ENCODE measurements at regions not wholly inside any gene's neighbourhood (a gene's known extent, or its start where the extent isn't known, plus 50 kb on each side); places are given as distances from the start of the nearest gene placed in this dataset.
A peak's percentile ranks its signal among the peaks of the same experiment; 100 is the strongest.

DNA sequence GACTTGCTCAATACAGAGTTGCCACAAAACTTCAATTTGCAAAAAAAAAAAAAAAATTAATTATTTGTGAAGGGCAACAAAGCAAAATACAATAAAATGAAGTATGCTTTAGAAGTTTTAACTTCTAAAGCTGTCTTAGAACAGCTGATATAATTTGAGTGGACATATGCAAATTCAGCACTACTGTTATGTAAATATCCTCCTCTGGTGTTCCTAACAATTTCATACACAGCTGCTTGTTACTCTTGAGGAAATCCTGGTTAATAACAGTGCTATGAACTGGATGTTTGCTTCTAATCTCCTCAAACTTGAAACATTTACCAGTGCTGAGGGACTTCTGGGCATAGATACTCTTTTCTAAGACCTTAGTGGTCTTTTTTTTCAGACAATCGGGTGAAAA, 69.6 kb upstream of the COL24A1 start:
- Histone ChIP-seq H3K36me3 (no peaks in the 10 kb centered on the region), H3K4me3 (no peak overlapping the region), H3K27ac (no peak overlapping the region), H3K27me3 (replicated peaks; ENCODE audit: insufficient read depth) (no peaks in the 10 kb centered on the region), H3K9me3 (no peaks in the 10 kb centered on the region), H3K4me1 (ENCODE audit: control insufficient read depth in 1 of 2, low read depth in 2 of 2) (peaks cover 2 to 17% of the 10 kb centered on the region in 2 donors)
- TF ChIP-seq, protein P1, sequence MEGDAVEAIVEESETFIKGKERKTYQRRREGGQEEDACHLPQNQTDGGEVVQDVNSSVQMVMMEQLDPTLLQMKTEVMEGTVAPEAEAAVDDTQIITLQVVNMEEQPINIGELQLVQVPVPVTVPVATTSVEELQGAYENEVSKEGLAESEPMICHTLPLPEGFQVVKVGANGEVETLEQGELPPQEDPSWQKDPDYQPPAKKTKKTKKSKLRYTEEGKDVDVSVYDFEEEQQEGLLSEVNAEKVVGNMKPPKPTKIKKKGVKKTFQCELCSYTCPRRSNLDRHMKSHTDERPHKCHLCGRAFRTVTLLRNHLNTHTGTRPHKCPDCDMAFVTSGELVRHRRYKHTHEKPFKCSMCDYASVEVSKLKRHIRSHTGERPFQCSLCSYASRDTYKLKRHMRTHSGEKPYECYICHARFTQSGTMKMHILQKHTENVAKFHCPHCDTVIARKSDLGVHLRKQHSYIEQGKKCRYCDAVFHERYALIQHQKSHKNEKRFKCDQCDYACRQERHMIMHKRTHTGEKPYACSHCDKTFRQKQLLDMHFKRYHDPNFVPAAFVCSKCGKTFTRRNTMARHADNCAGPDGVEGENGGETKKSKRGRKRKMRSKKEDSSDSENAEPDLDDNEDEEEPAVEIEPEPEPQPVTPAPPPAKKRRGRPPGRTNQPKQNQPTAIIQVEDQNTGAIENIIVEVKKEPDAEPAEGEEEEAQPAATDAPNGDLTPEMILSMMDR (IDR thresholded peaks at IDR 0.05), result no peak
- no peak for ATAC-seq (ENCODE audit: insufficient number of reproducible peaks, low FRiP score, low read depth)
- DNase-seq (ENCODE audit: low spot score), result no peak

DNA sequence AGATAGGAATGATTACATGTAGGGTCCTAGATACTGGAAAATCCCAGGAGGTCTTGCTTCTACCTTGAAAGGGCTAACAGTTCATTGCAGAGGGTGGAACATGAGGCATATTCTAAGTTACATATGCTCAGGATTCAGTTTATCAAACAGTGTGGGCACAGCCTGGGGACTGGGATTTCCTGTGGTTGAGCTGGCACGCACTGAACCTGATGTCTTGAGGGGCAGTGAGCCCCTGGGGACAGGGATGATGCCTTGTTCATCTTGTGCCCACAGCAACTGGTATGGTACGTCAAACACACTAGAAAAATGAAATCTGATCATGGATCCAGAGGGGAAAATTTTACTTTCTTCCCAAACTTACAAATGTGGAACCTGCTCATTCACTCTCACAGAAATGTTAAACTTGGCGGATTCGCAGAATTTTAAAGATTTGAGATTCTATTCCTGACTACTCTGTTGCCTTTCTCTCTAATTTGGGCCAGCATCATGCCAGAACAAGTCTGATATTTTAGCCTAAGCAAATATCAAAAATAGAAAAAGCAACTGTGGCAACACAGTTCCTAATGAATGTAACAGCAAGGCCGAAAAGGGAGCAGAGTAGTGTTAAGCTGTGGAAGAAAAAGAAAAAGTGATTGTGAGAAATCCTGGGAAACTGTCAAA, 68.2 kb upstream of the COL24A1 start:
- H3K27me3 ChIP-seq (replicated peaks; ENCODE audit: insufficient read depth), result no peaks in the 10 kb centered on the region
- no peaks in the 10 kb centered on the region for H3K36me3 ChIP-seq
- peaks cover 2 to 17% of the 10 kb centered on the region in 2 donors for H3K4me1 ChIP-seq (ENCODE audit: control insufficient read depth in 1 of 2, low read depth in 2 of 2)
- no peak overlapping the region for H3K4me3 ChIP-seq
- peak overlapping the region; percentile 23 to 28 for H3K27ac ChIP-seq
- ATAC-seq (ENCODE audit: insufficient number of reproducible peaks, low FRiP score, low read depth), result no peak
- no peaks in the 10 kb centered on the region for H3K9me3 ChIP-seq
- no peak for DNase-seq (ENCODE audit: low spot score)
- TF ChIP-seq, protein P1 (IDR thresholded peaks at IDR 0.05), result no peak

DNA sequence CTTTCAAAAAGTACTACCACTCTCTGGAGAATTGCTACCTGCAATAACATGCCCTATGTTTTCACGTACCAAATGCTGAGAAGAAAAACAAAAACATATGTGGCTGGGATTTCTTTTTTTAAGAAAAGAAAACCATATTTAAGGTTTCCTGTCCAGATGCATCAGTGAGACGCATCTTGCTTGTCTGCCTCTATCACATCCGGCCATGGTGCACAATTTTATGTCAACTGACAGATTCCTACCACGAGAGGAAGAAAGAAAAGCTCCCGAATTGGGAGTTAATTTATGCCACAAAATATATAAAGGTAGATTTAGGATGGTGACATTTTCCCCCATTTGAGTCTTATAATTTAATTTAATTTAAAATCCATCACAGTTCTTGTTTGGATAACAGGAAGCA, 62.3 kb upstream of the COL24A1 start:
- Histone ChIP-seq H3K9me3 (no peaks in the 10 kb centered on the region), H3K27me3 (replicated peaks; ENCODE audit: insufficient read depth) (no peaks in the 10 kb centered on the region), H3K36me3 (no peaks in the 10 kb centered on the region), H3K27ac (no peak overlapping the region), H3K4me3 (no peak overlapping the region), H3K4me1 (ENCODE audit: control insufficient read depth in 1 of 2, low read depth in 2 of 2) (no peaks in the 10 kb centered on the region)
- no peak for ATAC-seq (ENCODE audit: insufficient number of reproducible peaks, low FRiP score, low read depth)
- DNase-seq (ENCODE audit: low spot score), result no peak
- TF ChIP-seq, protein P1 (IDR thresholded peaks at IDR 0.05), result no peak

DNA sequence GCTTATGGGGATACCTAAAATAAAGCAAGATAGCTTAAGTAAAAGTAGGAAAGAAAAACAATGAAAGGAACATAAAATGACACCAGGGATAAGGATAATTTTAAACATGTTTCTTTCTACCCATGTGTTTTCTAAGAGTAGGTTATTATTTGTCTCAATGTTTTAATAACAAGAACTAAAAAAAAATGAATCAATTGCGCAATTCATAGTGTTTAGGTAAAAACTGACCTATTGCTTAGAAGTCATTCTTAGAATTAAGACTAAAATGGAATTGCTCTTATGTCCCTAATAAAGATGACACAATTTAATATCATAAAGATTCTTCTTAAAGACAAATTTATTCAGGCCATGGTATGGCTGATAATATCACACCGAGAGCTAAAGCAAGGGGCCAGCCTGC, 58.0 kb upstream of the COL24A1 start:
- DNase-seq (ENCODE audit: low spot score), result no peak
- no peak for ATAC-seq (ENCODE audit: insufficient number of reproducible peaks, low FRiP score, low read depth)
- TF ChIP-seq, protein P1 (IDR thresholded peaks at IDR 0.05), result no peak
- no peak overlapping the region for H3K27ac ChIP-seq
- H3K27me3 ChIP-seq (replicated peaks; ENCODE audit: insufficient read depth), result no peaks in the 10 kb centered on the region
- H3K36me3 ChIP-seq, result no peaks in the 10 kb centered on the region
- H3K9me3 ChIP-seq, result no peaks in the 10 kb centered on the region
- no peaks in the 10 kb centered on the region for H3K4me1 ChIP-seq (ENCODE audit: control insufficient read depth in 1 of 2, low read depth in 2 of 2)
- no peak overlapping the region for H3K4me3 ChIP-seq

DNA sequence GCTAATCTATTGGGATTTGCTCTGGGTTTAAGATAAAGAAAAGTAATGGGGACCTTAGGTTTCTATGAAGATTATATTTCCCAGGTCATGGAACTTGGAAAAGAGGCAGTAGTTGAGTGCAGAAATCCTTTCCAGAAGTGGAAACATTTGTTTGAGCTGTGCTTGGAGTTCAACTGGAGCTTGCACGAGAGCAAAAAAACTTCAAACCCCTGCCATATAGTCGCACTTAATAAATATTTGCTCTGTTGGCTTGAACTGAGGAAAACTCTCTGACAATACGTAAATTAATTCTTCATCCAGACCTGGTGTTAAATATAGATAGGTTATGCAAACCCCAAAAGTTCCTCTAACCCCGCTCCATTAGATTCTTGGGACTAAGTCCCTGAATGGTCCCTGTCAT, 52.8 kb upstream of the COL24A1 start:
- no peaks in the 10 kb centered on the region for H3K27me3 ChIP-seq (replicated peaks; ENCODE audit: insufficient read depth)

More for the DNA sequence above, 52.8 kb upstream of the COL24A1 start:
- H3K36me3 ChIP-seq, result no peaks in the 10 kb centered on the region
- ATAC-seq (ENCODE audit: insufficient number of reproducible peaks, low FRiP score, low read depth) (no peak), DNase-seq (ENCODE audit: low spot score) (no peak)
- TF ChIP-seq, protein P1 (IDR thresholded peaks at IDR 0.05), result no peak
- H3K27ac ChIP-seq, result no peak overlapping the region
- no peaks in the 10 kb centered on the region for H3K9me3 ChIP-seq
- no peaks in the 10 kb centered on the region for H3K4me1 ChIP-seq (ENCODE audit: control insufficient read depth in 1 of 2, low read depth in 2 of 2)
- H3K4me3 ChIP-seq, result no peak overlapping the region
